ENCODE measurements at regions not wholly inside any gene's neighbourhood (a gene's known extent, or its start where the extent isn't known, plus 50 kb on each side); places are given as distances from the start of the nearest gene placed in this dataset.

DNA sequence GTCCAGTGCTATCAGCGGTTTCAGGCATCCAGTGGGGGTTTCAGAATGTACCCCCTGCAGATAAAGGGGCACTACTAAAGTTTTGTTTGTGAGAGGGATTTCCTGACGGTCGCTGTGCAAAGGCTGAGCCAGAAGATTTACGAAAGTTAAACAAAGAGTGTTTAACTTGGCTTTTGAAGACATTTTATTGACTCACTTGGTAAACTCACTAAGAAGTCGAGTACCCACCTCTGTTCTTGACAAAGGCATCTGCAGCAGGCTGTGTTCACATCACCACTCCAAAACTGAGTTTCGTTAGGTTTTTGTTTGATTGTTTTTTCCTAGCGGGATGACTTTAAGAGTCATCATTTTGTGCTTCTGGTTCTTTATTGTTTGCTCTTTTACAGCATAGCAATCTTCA lies 143.9 kb upstream of the TBL1X start:
- Histone ChIP-seq H3K4me1 (ENCODE audit: insufficient read depth, low read length) (peaks cover 6% of the 10 kb centered on the region), H3K9me3 (ENCODE audit: low read length) (no peaks in the 10 kb centered on the region), H3K27me3 (ENCODE audit: control insufficient read depth in 1 of 2, insufficient read depth in 2 of 2, low read length in 2 of 2) (no peaks in the 10 kb centered on the region), H3K27ac (ENCODE audit: low read depth, low read length) (no peak overlapping the region), H3K36me3 (ENCODE audit: insufficient read depth, low read length) (no peaks in the 10 kb centered on the region), H3K9ac (ENCODE audit: low read length) (no peak overlapping the region), H3K4me3 (ENCODE audit: low read depth in 1 of 2, low read length in 2 of 2) (no peak overlapping the region)

DNA sequence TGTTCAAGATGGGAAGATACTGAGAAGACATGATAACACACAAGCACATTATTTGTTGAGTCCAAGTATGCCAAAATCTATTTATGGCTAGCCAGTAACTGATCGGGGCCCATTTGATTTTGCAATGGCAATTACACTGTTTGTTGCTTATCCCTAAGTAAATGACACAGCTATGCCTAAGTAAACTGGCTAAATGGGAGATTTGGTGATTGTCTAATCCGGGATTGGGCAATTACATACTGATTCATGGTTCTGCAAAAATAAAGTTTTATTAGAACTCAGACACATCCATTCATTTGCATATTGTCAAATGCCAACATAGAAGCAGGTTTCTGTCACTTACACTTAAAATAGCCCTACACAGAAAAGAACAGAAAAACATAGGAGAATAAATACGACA lies 140.2 kb upstream of the TBL1X start:
- Histone ChIP-seq H3K4me3 (ENCODE audit: low read depth in 1 of 2, low read length in 2 of 2) (no peak overlapping the region), H3K9ac (ENCODE audit: low read length) (no peak overlapping the region), H3K9me3 (ENCODE audit: low read length) (no peaks in the 10 kb centered on the region), H3K27ac (ENCODE audit: low read depth, low read length) (no peak overlapping the region), H3K27me3 (ENCODE audit: control insufficient read depth in 1 of 2, insufficient read depth in 2 of 2, low read length in 2 of 2) (peaks cover 0 to 4% of the 10 kb centered on the region in 2 donors), H3K36me3 (ENCODE audit: insufficient read depth, low read length) (no peaks in the 10 kb centered on the region), H3K4me1 (ENCODE audit: insufficient read depth, low read length) (no peaks in the 10 kb centered on the region)

DNA sequence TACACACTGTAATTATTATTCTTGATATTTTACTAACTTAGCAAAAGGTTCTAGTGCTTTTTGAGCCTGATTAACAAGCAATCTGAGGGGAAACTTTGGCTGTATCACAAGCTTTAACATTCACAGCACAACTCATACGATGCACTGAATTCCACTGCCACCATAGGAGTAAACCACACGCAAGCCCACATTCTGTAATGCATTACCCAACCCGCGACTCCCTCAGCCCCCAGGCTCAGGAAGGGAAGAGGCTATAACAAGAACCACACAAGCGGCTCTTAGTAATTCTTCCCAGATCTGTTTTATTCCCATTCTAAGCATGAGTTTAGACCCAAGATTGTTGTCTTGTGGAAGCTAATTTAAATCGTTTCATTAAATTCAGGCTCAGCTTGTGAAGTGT lies 138.5 kb upstream of the TBL1X start:
- Histone ChIP-seq H3K27ac (ENCODE audit: low read depth, low read length) (no peak overlapping the region), H3K36me3 (ENCODE audit: insufficient read depth, low read length) (no peaks in the 10 kb centered on the region)

DNA sequence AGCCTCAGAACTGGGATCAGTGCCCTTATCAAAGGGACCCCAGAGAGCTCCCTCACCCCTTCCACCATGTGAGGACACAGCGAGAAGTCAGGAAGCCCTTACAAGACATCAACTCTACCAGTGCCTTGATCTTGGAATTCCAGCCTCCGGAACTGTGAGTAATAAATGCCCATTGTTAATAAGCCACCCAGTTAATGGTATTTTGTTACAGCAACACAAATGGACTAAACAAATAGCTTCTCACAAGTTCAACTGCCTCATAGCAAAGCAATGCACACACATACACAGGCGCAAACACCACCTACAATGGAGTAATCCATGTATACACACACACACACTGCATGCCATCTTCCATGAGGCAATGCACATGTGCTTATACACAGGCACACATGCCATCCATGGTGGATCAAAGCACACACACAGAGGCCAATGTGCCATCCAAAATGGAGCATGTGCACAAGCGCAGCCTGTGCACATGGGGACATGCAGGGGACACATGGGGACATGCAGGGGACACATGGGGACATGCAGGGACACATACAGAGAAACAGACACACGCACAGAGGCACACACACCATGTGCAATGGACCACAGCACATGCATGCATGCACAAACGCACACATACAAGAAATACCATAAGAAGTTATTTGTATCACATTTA lies 137.6 kb upstream of the TBL1X start:
- no peak overlapping the region for H3K4me3 ChIP-seq (ENCODE audit: low read depth in 1 of 2, low read length in 2 of 2)
- H3K9ac ChIP-seq (ENCODE audit: low read length) = no peak overlapping the region
- H3K27ac ChIP-seq (ENCODE audit: low read depth, low read length) = no peak overlapping the region
- H3K27me3 ChIP-seq (ENCODE audit: control insufficient read depth in 1 of 2, insufficient read depth in 2 of 2, low read length in 2 of 2) = peaks cover 0 to 4% of the 10 kb centered on the region in 2 donors
- no peaks in the 10 kb centered on the region for H3K36me3 ChIP-seq (ENCODE audit: insufficient read depth, low read length)
- no peaks in the 10 kb centered on the region for H3K9me3 ChIP-seq (ENCODE audit: low read length)
- H3K4me1 ChIP-seq (ENCODE audit: insufficient read depth, low read length) = no peaks in the 10 kb centered on the region

More for the DNA sequence above, 138.5 kb upstream of the TBL1X start:
- H3K27me3 ChIP-seq (ENCODE audit: control insufficient read depth in 1 of 2, insufficient read depth in 2 of 2, low read length in 2 of 2) = peaks cover 0 to 4% of the 10 kb centered on the region in 2 donors
- H3K4me3 ChIP-seq (ENCODE audit: low read depth in 1 of 2, low read length in 2 of 2) = no peak overlapping the region
- H3K9me3 ChIP-seq (ENCODE audit: low read length) = no peaks in the 10 kb centered on the region
- no peaks in the 10 kb centered on the region for H3K4me1 ChIP-seq (ENCODE audit: insufficient read depth, low read length)
- H3K9ac ChIP-seq (ENCODE audit: low read length) = no peak overlapping the region

DNA sequence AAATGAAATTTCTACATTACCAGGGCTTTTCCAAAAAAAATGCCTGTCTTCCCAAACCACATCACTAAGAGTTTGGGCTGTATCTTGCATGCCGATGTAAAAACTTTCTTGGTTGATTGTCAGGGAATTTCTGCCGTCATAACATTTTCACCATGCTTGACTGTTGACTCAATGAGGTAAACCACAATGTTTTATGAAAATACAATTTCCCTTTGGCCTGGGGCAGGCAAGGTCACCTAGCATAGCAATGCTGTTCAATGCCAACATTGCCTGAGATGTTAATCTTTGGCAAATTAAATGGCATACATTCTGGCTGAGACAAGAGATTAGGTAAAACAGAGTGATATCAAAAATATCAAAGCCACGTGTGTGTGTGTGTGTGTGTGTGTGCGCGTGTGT lies 137.1 kb upstream of the TBL1X start:
- no peak overlapping the region for H3K27ac ChIP-seq (ENCODE audit: low read depth, low read length)
- no peak overlapping the region for H3K4me3 ChIP-seq (ENCODE audit: low read depth in 1 of 2, low read length in 2 of 2)
- H3K27me3 ChIP-seq (ENCODE audit: control insufficient read depth in 1 of 2, insufficient read depth in 2 of 2, low read length in 2 of 2) = peaks cover 0 to 4% of the 10 kb centered on the region in 2 donors
- H3K4me1 ChIP-seq (ENCODE audit: insufficient read depth, low read length) = no peaks in the 10 kb centered on the region
- no peak overlapping the region for H3K9ac ChIP-seq (ENCODE audit: low read length)
- H3K36me3 ChIP-seq (ENCODE audit: insufficient read depth, low read length) = no peaks in the 10 kb centered on the region
- no peaks in the 10 kb centered on the region for H3K9me3 ChIP-seq (ENCODE audit: low read length)

DNA sequence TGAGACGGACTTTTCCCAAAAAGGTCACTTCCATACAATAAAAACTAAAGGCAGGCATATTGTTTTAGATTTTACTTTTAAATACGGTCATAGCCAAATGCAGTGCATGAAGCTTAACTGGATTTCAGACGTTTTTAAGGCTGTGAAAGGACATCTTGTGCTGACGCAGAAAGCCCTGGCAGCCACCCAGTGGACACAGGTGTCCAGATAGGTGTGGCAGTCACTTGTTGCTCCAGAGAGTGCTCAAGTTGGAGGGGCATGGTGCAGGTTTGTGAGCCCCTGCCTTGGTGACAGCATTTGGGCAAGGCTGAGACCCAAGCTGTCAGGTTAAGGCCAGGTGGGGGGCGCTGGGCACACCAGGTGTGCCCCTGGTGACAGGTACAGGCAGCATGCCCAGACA lies 135.8 kb upstream of the TBL1X start:
- Histone ChIP-seq H3K36me3 (ENCODE audit: insufficient read depth, low read length) (no peaks in the 10 kb centered on the region), H3K27ac (ENCODE audit: low read depth, low read length) (no peak overlapping the region), H3K9ac (ENCODE audit: low read length) (no peak overlapping the region), H3K4me1 (ENCODE audit: insufficient read depth, low read length) (no peaks in the 10 kb centered on the region), H3K9me3 (ENCODE audit: low read length) (no peaks in the 10 kb centered on the region), H3K27me3 (ENCODE audit: control insufficient read depth in 1 of 2, insufficient read depth in 2 of 2, low read length in 2 of 2) (peaks cover 0 to 4% of the 10 kb centered on the region in 2 donors), H3K4me3 (ENCODE audit: low read depth in 1 of 2, low read length in 2 of 2) (no peak overlapping the region)

DNA sequence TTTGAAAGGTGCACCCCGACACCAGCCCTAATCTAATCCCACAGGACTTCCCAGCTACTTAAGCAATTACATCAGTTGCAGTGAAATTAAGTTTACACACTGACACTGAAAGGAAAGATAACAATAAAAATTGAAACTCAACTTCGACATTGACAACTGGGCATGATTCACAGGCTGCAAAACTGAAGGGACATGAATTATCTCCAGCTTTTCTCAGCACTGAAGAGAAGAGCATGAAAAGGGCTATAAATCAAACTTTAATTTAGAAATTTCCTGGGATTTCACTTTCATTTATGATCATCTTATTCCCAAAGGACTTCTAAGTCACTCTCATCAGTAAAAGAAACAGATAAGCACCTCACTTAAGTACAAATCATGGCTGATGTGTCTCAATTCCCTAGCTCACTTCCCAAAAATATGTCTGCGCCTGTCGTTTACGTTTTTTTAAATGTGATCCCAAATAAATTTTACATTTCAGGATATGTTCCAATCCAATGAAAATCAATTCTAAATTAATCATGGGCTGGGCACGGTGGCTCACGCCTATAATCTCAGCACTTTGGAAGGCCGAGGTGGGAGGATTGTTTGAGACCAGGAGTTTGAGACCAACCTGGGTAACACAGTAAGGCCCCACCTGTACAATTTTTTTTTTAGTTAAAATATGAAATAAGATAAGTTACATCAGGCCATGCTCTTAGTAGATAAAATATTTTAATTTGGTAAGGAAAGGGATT lies 134.4 kb upstream of the TBL1X start:
- H3K9ac ChIP-seq (ENCODE audit: low read length) = no peak overlapping the region
- peaks cover 0 to 4% of the 10 kb centered on the region in 2 donors for H3K27me3 ChIP-seq (ENCODE audit: control insufficient read depth in 1 of 2, insufficient read depth in 2 of 2, low read length in 2 of 2)
- H3K36me3 ChIP-seq (ENCODE audit: insufficient read depth, low read length) = no peaks in the 10 kb centered on the region

DNA sequence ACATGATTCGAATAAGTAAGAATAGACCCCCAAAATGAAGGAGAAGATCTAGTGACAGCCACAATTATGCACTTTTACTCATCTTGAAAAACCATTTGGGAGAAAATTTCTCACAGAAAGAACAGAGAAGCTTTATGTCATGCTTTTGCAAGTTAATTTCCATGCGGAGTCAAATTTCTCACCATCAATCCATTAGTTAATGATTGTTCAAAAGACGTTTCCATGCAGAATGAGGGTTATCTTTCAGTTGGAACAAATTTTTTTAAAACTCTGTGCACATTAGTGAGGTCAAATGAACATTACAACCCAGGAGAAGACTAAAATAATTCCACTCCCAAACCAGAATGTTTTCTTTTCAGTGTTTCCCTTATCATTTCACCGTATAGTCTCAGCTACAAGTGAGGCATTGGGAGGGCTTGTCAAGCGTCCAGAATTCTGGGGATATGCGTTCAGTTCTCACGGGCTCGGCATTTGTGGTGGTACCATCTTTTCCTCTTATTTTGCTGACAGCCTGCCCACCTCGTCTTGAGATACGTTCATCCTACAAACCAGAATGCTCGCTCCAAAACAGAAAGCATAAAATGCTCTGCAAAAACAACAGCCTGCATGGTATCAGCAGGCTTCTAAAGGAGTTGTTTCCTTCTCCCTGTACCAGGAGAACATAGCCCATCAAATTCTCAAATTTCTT lies 130.8 kb upstream of the TBL1X start:
- H3K27ac ChIP-seq (ENCODE audit: low read depth, low read length) = no peak overlapping the region
- H3K27me3 ChIP-seq (ENCODE audit: control insufficient read depth in 1 of 2, insufficient read depth in 2 of 2, low read length in 2 of 2) = no peaks in the 10 kb centered on the region
- H3K36me3 ChIP-seq (ENCODE audit: insufficient read depth, low read length) = no peaks in the 10 kb centered on the region
- H3K9me3 ChIP-seq (ENCODE audit: low read length) = no peaks in the 10 kb centered on the region
- no peaks in the 10 kb centered on the region for H3K4me1 ChIP-seq (ENCODE audit: insufficient read depth, low read length)
- no peak overlapping the region for H3K4me3 ChIP-seq (ENCODE audit: low read depth in 1 of 2, low read length in 2 of 2)
- H3K9ac ChIP-seq (ENCODE audit: low read length) = no peak overlapping the region

More for the DNA sequence above, 134.4 kb upstream of the TBL1X start:
- no peak overlapping the region for H3K27ac ChIP-seq (ENCODE audit: low read depth, low read length)
- no peak overlapping the region for H3K4me3 ChIP-seq (ENCODE audit: low read depth in 1 of 2, low read length in 2 of 2)
- H3K9me3 ChIP-seq (ENCODE audit: low read length) = no peaks in the 10 kb centered on the region
- no peaks in the 10 kb centered on the region for H3K4me1 ChIP-seq (ENCODE audit: insufficient read depth, low read length)

DNA sequence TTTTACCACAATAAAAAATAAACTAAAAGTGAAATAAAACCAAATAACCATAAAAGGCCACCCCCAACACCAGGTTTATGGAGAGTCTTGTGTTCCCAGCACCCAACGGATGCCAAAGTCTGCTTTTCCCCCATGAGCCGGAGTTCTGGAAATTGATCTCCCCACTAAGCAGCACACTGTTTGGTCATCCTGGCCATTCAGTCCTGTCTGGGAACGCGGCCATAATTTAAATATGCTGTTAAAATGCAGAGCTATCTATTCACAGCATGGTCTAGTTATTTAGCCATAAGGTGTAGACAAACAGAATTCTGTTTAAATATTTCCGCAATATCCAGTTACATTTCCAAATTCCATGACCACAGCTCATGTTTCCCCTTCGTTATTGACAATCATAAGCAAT lies 129.6 kb upstream of the TBL1X start:
- Histone ChIP-seq H3K9ac (ENCODE audit: low read length) (no peak overlapping the region), H3K27ac (ENCODE audit: low read depth, low read length) (no peak overlapping the region)

DNA sequence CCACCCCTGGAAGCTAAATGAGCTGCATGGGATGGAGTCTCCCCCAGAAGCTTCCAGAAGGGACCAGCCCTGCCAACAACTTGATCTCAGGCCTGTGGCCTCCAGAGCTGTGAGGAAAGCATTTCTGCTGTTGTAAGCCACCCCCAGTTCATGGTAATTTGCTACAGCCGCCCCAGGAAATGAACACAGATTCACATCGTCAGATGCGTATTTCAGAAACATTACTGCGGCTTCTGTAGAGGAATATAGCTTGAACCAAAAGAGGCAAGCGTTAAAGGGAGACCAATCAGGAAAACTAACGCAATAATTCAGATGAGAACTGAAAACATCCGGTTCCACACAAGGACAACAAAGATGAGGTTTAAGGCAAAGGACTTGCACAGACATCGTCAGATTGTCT lies 128.4 kb upstream of the TBL1X start:
- no peaks in the 10 kb centered on the region for H3K36me3 ChIP-seq (ENCODE audit: insufficient read depth, low read length)
- no peak overlapping the region for H3K9ac ChIP-seq (ENCODE audit: low read length)
- H3K9me3 ChIP-seq (ENCODE audit: low read length) = no peaks in the 10 kb centered on the region
- no peaks in the 10 kb centered on the region for H3K27me3 ChIP-seq (ENCODE audit: control insufficient read depth in 1 of 2, insufficient read depth in 2 of 2, low read length in 2 of 2)
- peaks cover 12% of the 10 kb centered on the region for H3K4me1 ChIP-seq (ENCODE audit: insufficient read depth, low read length)
- H3K4me3 ChIP-seq (ENCODE audit: low read depth in 1 of 2, low read length in 2 of 2) = no peak overlapping the region
- H3K27ac ChIP-seq (ENCODE audit: low read depth, low read length) = no peak overlapping the region

More for the DNA sequence above, 129.6 kb upstream of the TBL1X start:
- no peaks in the 10 kb centered on the region for H3K4me1 ChIP-seq (ENCODE audit: insufficient read depth, low read length)
- H3K9me3 ChIP-seq (ENCODE audit: low read length) = no peaks in the 10 kb centered on the region
- no peak overlapping the region for H3K4me3 ChIP-seq (ENCODE audit: low read depth in 1 of 2, low read length in 2 of 2)
- H3K36me3 ChIP-seq (ENCODE audit: insufficient read depth, low read length) = no peaks in the 10 kb centered on the region
- H3K27me3 ChIP-seq (ENCODE audit: control insufficient read depth in 1 of 2, insufficient read depth in 2 of 2, low read length in 2 of 2) = no peaks in the 10 kb centered on the region

DNA sequence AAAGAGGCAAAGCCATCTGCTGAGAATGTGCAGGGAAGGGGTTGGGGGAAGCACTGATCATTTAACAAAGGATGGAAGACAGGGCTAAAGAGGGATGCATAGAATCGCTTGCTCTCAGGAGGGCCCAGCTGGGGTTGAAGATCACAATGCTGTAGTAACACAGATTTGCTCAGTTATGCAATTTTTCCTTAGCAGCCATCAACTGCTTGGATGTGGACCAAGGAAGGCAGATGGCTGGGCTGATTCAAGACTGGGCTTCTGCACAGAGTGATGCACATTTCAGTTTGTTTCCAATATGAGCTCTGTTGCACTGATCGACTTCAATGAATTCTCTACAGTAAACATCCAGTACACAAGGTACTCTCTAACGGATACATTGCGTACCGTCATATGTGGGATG lies 127.8 kb upstream of the TBL1X start:
- no peaks in the 10 kb centered on the region for H3K9me3 ChIP-seq (ENCODE audit: low read length)
- no peaks in the 10 kb centered on the region for H3K36me3 ChIP-seq (ENCODE audit: insufficient read depth, low read length)
- H3K9ac ChIP-seq (ENCODE audit: low read length) = no peak overlapping the region
- H3K4me3 ChIP-seq (ENCODE audit: low read depth in 1 of 2, low read length in 2 of 2) = no peak overlapping the region
- peaks cover 12% of the 10 kb centered on the region for H3K4me1 ChIP-seq (ENCODE audit: insufficient read depth, low read length)
- H3K27ac ChIP-seq (ENCODE audit: low read depth, low read length) = no peak overlapping the region
- H3K27me3 ChIP-seq (ENCODE audit: control insufficient read depth in 1 of 2, insufficient read depth in 2 of 2, low read length in 2 of 2) = no peaks in the 10 kb centered on the region

Measured in muscle layer of colon (tissue), 2 donors.